ENCODE measurements at regions not wholly inside any gene's neighbourhood (a gene's known extent, or its start where the extent isn't known, plus 50 kb on each side); places are given as distances from the start of the nearest gene placed in this dataset.

- DNase-seq (ENCODE audit: low read depth): no peak
These were observed 271.2 kb upstream of the RPL38 start for GRCh38 chr17:73932216-73932749.

GRCh38 chr17:73933164-73933766 is 270.2 kb upstream of the RPL38 start:
- no peak for DNase-seq (ENCODE audit: low read depth)

GRCh38 chr17:73933871-73934270 is 269.6 kb upstream of the RPL38 start:
- no peak for DNase-seq (ENCODE audit: low read depth)

- DNase-seq (ENCODE audit: low read depth): no peak
These were observed 268.8 kb upstream of the RPL38 start for GRCh38 chr17:73934696-73935095.

GRCh38 chr17:73936908-73937627 is 266.4 kb upstream of the RPL38 start:
- no peak for DNase-seq (ENCODE audit: low read depth)

GRCh38 chr17:73938706-73939105 is 264.8 kb upstream of the RPL38 start:
- no peak for DNase-seq (ENCODE audit: low read depth)

GRCh38 chr17:73939806-73940205 is 263.7 kb upstream of the RPL38 start:
- no peak for DNase-seq (ENCODE audit: low read depth)

- no peak for DNase-seq (ENCODE audit: low read depth)
These were observed 263.0 kb upstream of the RPL38 start for GRCh38 chr17:73940511-73940910.

GRCh38 chr17:73941919-73942530 is 261.5 kb upstream of the RPL38 start:
- DNase-seq (ENCODE audit: low read depth): no peak

GRCh38 chr17:73942703-73943415 is 260.6 kb upstream of the RPL38 start:
- DNase-seq (ENCODE audit: low read depth): no peak

GRCh38 chr17:73943416-73944110 is 259.9 kb upstream of the RPL38 start:
- DNase-seq (ENCODE audit: low read depth): no peak

GRCh38 chr17:73944366-73944765 is 259.1 kb upstream of the RPL38 start:
- DNase-seq (ENCODE audit: low read depth): no peak

- no peak for DNase-seq (ENCODE audit: low read depth)
These were observed 256.1 kb upstream of the RPL38 start for GRCh38 chr17:73947281-73947965.

GRCh38 chr17:73947966-73948355 is 255.5 kb upstream of the RPL38 start:
- no peak for DNase-seq (ENCODE audit: low read depth)

GRCh38 chr17:73949903-73950592 is 253.4 kb upstream of the RPL38 start:
- no peak for DNase-seq (ENCODE audit: low read depth)

- no peak for DNase-seq (ENCODE audit: low read depth)
These were observed 252.9 kb upstream of the RPL38 start for GRCh38 chr17:73950593-73950914.

GRCh38 chr17:73952082-73952479 is 251.4 kb upstream of the RPL38 start:
- no peak for DNase-seq (ENCODE audit: low read depth)

- no peak for DNase-seq (ENCODE audit: low read depth)
These were observed 250.8 kb upstream of the RPL38 start for GRCh38 chr17:73952480-73953205.

- no peak for DNase-seq (ENCODE audit: low read depth)
These were observed 250.1 kb upstream of the RPL38 start for GRCh38 chr17:73953206-73954033.

Measured in stromal cell of bone marrow (primary cell).